ENCODE measurements at regions not wholly inside any gene's neighbourhood (a gene's known extent, or its start where the extent isn't known, plus 50 kb on each side); places are given as distances from the start of the nearest gene placed in this dataset.

DNA sequence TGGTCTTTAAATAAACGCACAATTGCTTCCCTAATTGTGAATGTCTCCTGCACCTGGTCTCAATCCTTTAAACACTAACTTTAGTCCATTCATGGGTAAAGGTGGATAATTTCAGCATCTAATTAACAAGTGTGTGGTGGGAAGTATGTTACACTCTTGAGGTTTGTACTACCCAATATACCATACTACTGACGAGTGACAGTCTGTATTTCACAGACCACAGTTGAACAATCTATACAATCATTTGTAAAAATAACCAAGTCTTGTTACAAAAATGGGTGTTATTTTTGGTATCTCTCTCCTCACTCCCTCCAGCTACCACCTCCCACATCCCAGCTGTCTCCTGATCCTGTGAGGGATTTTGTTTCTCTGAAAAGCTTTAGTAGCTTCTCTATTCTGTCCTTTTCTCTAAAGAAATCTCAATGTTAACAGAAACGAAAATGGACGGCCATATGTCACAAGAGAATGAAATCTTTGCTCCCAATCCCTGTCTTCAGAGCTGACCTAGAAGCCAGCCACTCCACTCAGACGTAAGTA is 62.3 kb upstream of the ZNF366 start:
- in situ Hi-C loops (cut with MboI; ENCODE audit: low sequenced_read_pairs) (no loop called here), dilution Hi-C loops (cut with HindIII; ENCODE audit: low sequenced_read_pairs, unreplicated experiment) (no loop called here), intact Hi-C loops (cut with micrococcal nuclease) (no loop called here)
- H3K18ac ChIP-seq (ENCODE audit: low read depth, low read length) = no peak overlapping the region
- TF ChIP-seq BHLHE40 (IDR thresholded peaks at IDR 0.05; ENCODE audit: low read depth, low read length) = no peak
- H3K4me1 ChIP-seq (ENCODE audit: control insufficient read depth, insufficient read depth, low read length) = no peaks in the 10 kb centered on the region
- no peaks in the 10 kb centered on the region for H3K79me1 ChIP-seq (ENCODE audit: low read depth in 1 of 2, low read length in 2 of 2)
- no peak overlapping the region for H2BK15ac ChIP-seq (ENCODE audit: low read depth, low read length)
- ChIA-PET CTCF (no interaction called here), POLR2A (ENCODE audit: unreplicated experiment) (no interaction called here)
- no peaks in the 10 kb centered on the region for H3K36me3 ChIP-seq (ENCODE audit: control insufficient read depth, insufficient read depth, low read length)
- ATAC-seq (ENCODE audit: low read depth) (no peak), DNase-seq (no peak)
- no peaks in the 10 kb centered on the region for H3K9me1 ChIP-seq (ENCODE audit: insufficient read depth, low read length)
- H3K27ac ChIP-seq (ENCODE audit: insufficient read depth, low read length) = no peak overlapping the region
- no peak overlapping the region for H4K8ac ChIP-seq (ENCODE audit: low read depth in 2 of 2, low read length in 2 of 2)
- H3K4me2 ChIP-seq (ENCODE audit: low read depth, low read length) = no peak overlapping the region
- H3K14ac ChIP-seq (replicated peaks; ENCODE audit: low read depth, low read length) = no peak overlapping the region
- no peak overlapping the region for H2AK9ac ChIP-seq (replicated peaks; ENCODE audit: low read depth, low read length, poor library complexity)
- H2AFZ ChIP-seq (replicated peaks; ENCODE audit: low read length, poor library complexity) = no peak overlapping the region
- H3K4ac ChIP-seq (ENCODE audit: low read depth, low read length) = no peak overlapping the region
- H3K27me3 ChIP-seq (ENCODE audit: control insufficient read depth, insufficient read depth, low read length) = peaks cover 9% of the 10 kb centered on the region
- no peak overlapping the region for H2BK120ac ChIP-seq (ENCODE audit: low read depth, low read length)
- no peak overlapping the region for H3K9ac ChIP-seq (ENCODE audit: low read depth, low read length)
- H3K23ac ChIP-seq (ENCODE audit: low read depth, low read length) = no peak overlapping the region
- BruUV-seq (replicated peaks) = no TSS peak
- H3K4me3 ChIP-seq (ENCODE audit: insufficient read depth, low read depth, low read length) = no peak overlapping the region
- no peak overlapping the region for H3K56ac ChIP-seq (ENCODE audit: extremely low read depth, insufficient read depth, low read length)
- WGBS, 2 experiments (ENCODE audit: extremely low coverage in 2 of 2, insufficient read length in 1 of 2) = no CpG with 5 or more reads among the region's 5 CpGs
- H4K5ac ChIP-seq (ENCODE audit: low read depth, low read length) = no peak overlapping the region
- no peaks in the 10 kb centered on the region for H4K20me1 ChIP-seq (ENCODE audit: insufficient read depth, low read length)
- no peak overlapping the region for H2BK5ac ChIP-seq (ENCODE audit: low read depth, low read length, poor library complexity, severe bottlenecking)
- no peak overlapping the region for H2AK5ac ChIP-seq (ENCODE audit: low read depth, low read length)
- H3K9me3 ChIP-seq (ENCODE audit: control insufficient read depth, insufficient read depth, low read length) = no peaks in the 10 kb centered on the region
- no peak overlapping the region for H2BK20ac ChIP-seq (ENCODE audit: low read depth, low read length)
- no peak overlapping the region for H4K91ac ChIP-seq (ENCODE audit: insufficient read depth, low read depth, low read length)
